MM.1S (cell line): ENCODE measurements at regions not wholly inside any gene's neighbourhood (a gene's known extent, or its start where the extent isn't known, plus 50 kb on each side); places are given as distances from the start of the nearest gene placed in this dataset.

ENCODE experiments used
- CTCF ChIP-seq: fragments of 300-600 bp; sonication (generic); IDR thresholded peaks from 2 replicates; pipeline ENCODE4 v1.5.1; 2016; ENCODE audit warnings: antibody characterized with exemption, low read length, mixed read lengths
- EZH2 ChIP-seq: fragments of 300-600 bp; sonication (generic); optimal IDR thresholded peaks from 2 replicates; pipeline ENCODE3; 2017; ENCODE audit warnings: low read depth, mild to moderate bottlenecking, antibody characterized with exemption, low read length, mixed read lengths
- EZH2phosphoT487 ChIP-seq: fragments of 300-600 bp; sonication (generic); IDR thresholded peaks from 2 replicates; pipeline ENCODE4 v1.6.1; 2018; ENCODE audit warnings: antibody characterized with exemption, low read length

DNA sequence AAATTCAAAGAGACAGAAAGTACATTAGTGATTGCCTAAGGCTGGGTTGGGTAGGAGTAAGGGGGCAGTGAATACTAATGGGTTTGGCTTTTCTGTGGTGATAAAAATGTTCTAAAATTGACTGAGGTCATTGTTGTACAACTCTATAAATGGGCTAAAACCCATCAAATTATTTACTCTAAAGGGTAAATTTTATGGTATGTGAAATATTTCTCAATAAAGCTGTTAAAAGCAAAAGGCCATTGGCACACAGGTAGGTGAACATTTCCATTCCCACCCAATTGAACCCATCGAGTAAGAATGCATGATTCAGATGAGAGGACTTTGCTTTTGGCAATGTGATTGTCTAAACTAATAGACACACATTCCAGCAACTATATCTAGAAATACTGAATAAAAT, 579.4 kb downstream of the GATA3 start:
- TF ChIP-seq CTCF (no peak), EZH2 (no peak), EZH2phosphoT487 (no peak)
